ENCODE measurements at regions not wholly inside any gene's neighbourhood (a gene's known extent, or its start where the extent isn't known, plus 50 kb on each side); places are given as distances from the start of the nearest gene placed in this dataset.

GRCh38 chr7:15832996-15833395 lies 146.5 kb upstream of the MEOX2 start:
- no peaks in the 10 kb centered on the region for H3K9me3 Mint-ChIP-seq (ENCODE audit: low read depth)
- no peak for DNase-seq (ENCODE audit: low spot score)
- no peak overlapping the region for H3K27ac Mint-ChIP-seq (ENCODE audit: unreplicated experiment)
- no peak for TF ChIP-seq CTCF (IDR thresholded peaks at IDR 0.05)
- peaks cover 40% of the 10 kb centered on the region for H3K4me1 Mint-ChIP-seq (ENCODE audit: low read depth)
- no peak overlapping the region for H3K4me3 Mint-ChIP-seq (ENCODE audit: unreplicated experiment)
- no peaks in the 10 kb centered on the region for H3K36me3 Mint-ChIP-seq (ENCODE audit: low read depth)
- H3K27me3 Mint-ChIP-seq (ENCODE audit: low read depth): no peaks in the 10 kb centered on the region

GRCh38 chr7:15831606-15832005 lies 145.1 kb upstream of the MEOX2 start:
- peaks cover 27% of the 10 kb centered on the region for H3K4me1 Mint-ChIP-seq (ENCODE audit: low read depth)
- TF ChIP-seq CTCF (IDR thresholded peaks at IDR 0.05): no peak
- no peak overlapping the region for H3K27ac Mint-ChIP-seq (ENCODE audit: unreplicated experiment)
- no peak for DNase-seq (ENCODE audit: low spot score)
- H3K9me3 Mint-ChIP-seq (ENCODE audit: low read depth): no peaks in the 10 kb centered on the region
- no peaks in the 10 kb centered on the region for H3K36me3 Mint-ChIP-seq (ENCODE audit: low read depth)
- no peak overlapping the region for H3K4me3 Mint-ChIP-seq (ENCODE audit: unreplicated experiment)
- H3K27me3 Mint-ChIP-seq (ENCODE audit: low read depth): no peaks in the 10 kb centered on the region

GRCh38 chr7:15829691-15830090 lies 143.2 kb upstream of the MEOX2 start:
- DNase-seq (ENCODE audit: low spot score): no peak
- TF ChIP-seq CTCF (IDR thresholded peaks at IDR 0.05): no peak
- Mint-ChIP-seq H3K4me3 (ENCODE audit: unreplicated experiment) (no peak overlapping the region), H3K27me3 (ENCODE audit: low read depth) (no peaks in the 10 kb centered on the region), H3K27ac (ENCODE audit: unreplicated experiment) (no peak overlapping the region), H3K36me3 (ENCODE audit: low read depth) (no peaks in the 10 kb centered on the region), H3K4me1 (ENCODE audit: low read depth) (peaks cover 13% of the 10 kb centered on the region), H3K9me3 (ENCODE audit: low read depth) (no peaks in the 10 kb centered on the region)

- H3K27ac Mint-ChIP-seq (ENCODE audit: unreplicated experiment): no peak overlapping the region
- peaks cover 13% of the 10 kb centered on the region for H3K4me1 Mint-ChIP-seq (ENCODE audit: low read depth)
- no peak for DNase-seq (ENCODE audit: low spot score)
- H3K4me3 Mint-ChIP-seq (ENCODE audit: unreplicated experiment): no peak overlapping the region
- H3K9me3 Mint-ChIP-seq (ENCODE audit: low read depth): no peaks in the 10 kb centered on the region
- no peaks in the 10 kb centered on the region for H3K27me3 Mint-ChIP-seq (ENCODE audit: low read depth)
- no peaks in the 10 kb centered on the region for H3K36me3 Mint-ChIP-seq (ENCODE audit: low read depth)
- TF ChIP-seq CTCF (IDR thresholded peaks at IDR 0.05): no peak
Observed at GRCh38 chr7:15828881-15829280, 142.4 kb upstream of the MEOX2 start.

GRCh38 chr7:15821484-15822427 lies 135.3 kb upstream of the MEOX2 start:
- DNase-seq (ENCODE audit: low spot score): no peak
- peaks cover 9% of the 10 kb centered on the region for H3K4me1 Mint-ChIP-seq (ENCODE audit: low read depth)
- no peak overlapping the region for H3K4me3 Mint-ChIP-seq (ENCODE audit: unreplicated experiment)
- H3K27ac Mint-ChIP-seq (ENCODE audit: unreplicated experiment): no peak overlapping the region
- no peaks in the 10 kb centered on the region for H3K27me3 Mint-ChIP-seq (ENCODE audit: low read depth)
- peaks cover 7% of the 10 kb centered on the region for H3K9me3 Mint-ChIP-seq (ENCODE audit: low read depth)
- no peaks in the 10 kb centered on the region for H3K36me3 Mint-ChIP-seq (ENCODE audit: low read depth)
- TF ChIP-seq CTCF (IDR thresholded peaks at IDR 0.05): no peak

All from chondrocyte (in vitro differentiated cells).